ENCODE measurements at regions not wholly inside any gene's neighbourhood (a gene's known extent, or its start where the extent isn't known, plus 50 kb on each side); places are given as distances from the start of the nearest gene placed in this dataset.
A peak's percentile ranks its signal among the peaks of the same experiment; 100 is the strongest.

DNA sequence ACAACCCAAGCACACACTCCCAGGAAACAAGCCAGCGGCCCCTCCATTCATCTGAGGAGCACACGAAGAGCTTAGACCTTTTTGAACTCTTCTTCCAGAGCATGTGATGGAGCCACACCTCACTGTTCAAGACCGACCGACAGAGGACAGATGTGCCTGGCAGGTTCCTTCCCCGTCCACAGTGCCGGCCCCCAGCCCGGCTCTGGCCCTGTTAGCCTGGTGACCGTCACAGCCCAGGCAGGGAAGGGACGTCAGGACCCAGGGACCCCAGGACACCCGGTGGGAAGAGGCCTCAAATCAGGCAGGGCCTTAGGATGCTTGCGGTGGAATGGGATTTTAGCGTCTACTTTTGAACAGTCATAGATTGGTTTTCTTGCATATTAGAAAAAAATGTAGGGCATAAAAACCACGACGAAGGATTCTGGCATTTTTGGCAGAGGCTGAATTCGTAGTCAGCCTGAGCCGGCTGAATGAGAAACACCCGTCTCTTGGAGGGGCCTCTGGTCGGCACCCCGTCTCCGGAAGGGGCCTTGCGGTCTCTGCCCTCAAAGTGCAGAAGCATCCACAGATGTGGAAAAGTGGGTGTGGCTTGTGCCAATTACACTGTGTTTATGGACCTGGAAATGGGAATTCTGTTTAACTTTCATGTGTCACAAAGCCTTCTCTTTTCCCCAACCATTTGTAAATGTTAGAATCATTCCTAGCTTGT lies 79.3 kb downstream of the SIK1 start:
- DNase-seq = no peak

DNA sequence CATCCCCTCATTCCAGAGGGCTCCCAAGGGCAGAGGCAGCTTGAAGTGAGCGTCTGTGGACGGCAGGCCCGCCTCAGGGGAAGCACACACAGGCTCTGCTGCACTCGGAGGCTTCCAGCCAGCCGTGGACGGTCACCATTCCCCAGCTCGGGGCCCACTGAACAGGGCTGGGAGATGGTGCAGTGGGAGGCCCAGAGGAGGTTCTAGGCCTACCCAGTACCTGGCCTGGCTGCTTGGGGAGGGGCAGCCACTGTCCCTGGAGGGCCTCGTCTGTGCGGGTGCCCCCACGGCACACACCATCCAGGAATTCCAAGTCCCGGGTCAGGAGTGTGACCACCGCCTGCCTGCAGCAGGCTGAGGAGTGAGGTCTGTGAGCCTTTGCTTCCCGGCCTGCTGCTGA lies 80.4 kb downstream of the SIK1 start:
- DNase-seq = no peak

DNA sequence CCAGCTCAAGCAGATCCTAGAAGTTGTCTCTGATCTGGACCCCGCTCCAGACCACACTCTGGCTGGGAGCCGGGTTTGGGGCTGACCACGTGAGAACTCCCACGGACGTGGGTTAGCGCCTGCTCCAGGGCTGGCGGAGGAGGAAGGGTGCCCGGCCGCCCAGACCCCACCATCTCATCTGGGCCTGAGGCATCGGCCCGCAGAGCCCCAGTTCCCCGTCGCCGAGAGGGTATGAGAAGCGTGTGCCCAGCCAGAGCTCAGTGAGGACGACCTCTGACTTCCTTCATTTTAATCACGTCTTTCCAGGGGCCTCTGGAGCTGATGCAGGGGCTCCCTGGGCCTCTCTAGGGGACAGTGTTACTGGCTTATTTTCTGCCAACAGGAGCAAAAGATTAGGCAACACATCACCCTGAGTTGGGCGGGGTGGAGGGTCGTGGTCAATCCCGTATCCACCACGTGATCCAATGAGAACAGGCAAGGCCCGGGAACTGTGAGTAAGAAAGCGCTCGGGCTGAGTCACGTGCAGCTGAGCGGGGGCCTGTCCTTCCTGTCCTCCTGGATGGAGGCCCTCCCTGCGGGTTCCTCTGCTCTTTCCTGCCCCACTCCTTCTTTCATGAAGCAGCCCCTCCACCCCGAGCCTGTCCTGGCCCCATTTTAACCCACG lies 81.1 kb downstream of the SIK1 start:
- peak; percentile 9 for DNase-seq

DNA sequence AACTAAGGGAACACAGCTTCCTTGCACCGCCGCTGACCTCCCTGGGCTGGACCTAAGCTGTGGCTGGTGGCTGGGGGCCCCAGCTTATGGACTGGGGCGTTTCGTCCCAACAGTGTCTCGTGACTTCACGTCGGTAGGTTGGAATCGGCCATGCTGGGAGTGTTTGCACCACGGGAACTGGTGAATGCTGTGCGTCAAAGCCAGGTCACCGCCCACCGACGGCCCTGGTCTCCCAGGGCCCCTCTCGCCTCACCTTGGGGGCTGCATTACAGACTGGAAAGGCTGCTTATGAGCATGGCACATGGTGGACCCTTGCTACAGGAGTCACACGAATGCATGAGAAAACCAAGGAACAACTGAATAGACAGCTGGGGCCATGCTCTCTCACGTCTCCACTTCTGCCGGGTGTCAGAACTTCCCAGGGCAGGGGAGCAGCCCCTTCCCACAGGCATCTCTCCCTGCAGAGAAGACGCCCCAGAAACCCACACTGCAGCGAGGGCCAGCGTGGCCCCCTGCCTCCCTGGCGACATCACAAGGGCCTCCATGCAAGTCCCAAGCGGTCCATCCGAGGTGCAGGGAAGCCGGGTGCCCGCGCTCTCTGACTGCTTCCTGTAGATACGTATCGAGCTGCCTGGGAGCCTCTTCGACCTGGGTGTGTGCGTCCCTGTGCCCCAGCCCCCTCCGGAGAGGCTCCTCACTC lies 81.7 kb downstream of the SIK1 start:
- no peak for DNase-seq

DNA sequence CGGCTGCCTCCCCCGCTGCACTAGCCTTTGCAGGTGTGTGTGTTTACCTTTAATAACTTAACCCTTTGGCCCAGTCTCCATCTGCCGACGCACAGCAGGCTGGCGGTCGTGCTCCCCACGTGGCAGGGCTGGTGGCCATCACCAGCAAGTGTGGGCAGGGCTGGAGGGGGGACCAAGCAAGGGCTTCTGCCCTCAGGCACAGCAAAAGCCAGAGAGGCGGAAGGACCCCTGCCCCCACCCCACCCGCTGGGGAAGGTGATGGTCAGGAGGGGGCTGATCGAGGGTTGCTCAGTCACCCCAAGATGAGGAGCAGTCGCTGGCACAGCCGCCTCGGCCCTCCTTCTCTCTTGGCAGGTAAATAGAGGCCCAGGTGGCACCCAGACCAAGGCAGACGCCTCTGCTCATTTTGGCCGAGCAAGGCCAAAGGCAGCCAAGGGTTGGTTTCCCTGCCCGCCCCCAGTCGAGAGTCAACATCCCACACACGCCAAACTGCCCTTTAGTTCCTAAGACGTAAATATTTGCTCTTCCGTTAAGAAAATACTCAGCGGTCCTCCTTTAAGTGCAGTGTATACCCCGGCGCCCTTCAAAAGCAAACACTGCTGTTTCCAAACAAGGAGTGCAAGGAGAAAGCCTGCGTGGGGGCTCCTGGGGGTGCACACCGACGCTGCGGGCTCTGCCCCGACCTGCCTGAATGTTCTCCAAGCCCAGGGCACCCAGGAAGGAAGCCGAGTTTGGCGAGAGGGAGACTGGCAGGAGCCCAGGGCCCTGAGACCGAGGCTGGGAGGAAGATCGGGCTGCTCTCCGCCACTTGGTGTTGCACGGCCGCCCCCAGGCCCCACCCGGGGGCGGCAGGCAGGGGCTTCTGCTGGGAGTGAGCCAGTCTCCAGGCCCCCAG lies 82.7 kb downstream of the SIK1 start:
- DNase-seq = no peak

DNA sequence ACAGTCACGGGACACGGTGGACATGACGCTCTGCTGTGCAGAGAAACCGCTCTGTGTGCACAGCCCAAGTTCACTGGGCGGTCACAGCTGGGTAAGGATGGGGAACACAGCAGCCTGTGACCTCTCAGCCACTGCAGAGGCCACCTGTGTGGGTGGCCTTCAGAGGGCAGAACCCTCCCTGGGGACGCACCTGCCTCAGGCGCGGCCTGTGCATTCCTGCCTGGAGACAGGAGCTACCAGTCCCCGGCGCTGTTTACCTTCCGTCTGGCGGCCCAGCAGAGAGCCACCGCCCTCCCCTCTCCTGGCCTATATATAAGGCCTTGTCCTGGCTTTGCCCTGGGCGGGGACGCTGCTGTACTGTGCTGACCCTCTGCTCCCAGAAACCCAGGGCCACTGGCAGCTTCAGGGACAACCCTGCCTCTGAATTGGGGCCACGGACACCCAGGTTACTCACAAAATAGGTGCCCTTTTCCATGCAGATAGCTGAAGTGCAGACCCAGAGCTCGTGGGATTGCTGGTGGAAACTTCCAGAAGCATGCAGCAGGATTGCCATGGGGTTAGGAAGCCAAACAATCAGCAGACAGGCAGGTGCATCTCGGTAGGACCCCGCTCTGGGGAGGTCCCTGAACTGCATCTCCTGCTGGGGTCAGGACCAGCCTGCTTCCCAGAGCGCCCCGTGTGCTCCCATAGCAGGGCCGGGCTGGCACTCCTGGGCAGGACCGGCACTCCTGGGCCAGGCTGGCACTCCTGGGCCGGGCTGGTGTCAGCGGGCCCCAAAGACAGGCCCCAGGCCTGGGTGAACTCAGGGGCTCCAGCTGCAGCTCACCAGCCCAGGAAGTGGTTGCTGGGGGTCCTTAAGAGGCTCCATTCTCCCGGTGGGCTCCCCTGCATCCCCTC lies 83.6 kb downstream of the SIK1 start:
- no peak for DNase-seq

DNA sequence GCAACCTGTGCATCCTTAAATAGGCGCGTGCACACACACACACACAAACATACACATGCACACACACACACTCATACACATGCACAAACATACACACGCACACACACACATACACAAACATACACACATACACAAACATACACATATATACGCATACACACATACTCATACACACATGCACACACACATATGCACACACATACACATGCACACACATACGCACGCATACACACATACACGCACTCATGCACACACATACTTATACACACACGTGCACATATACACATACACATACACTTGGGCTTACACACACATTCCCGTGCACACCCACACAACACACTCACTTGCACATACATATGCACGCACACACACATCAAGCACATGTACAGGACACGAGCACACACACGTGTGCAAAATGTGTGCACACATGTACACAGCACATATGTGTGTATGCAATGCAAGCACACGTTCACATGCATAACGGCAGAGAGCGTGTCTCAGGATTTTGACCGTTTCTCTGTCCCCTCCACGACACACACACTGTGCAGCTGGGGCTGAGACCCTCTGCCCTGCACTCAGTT lies 84.5 kb downstream of the SIK1 start:
- DNase-seq = no peak

DNA sequence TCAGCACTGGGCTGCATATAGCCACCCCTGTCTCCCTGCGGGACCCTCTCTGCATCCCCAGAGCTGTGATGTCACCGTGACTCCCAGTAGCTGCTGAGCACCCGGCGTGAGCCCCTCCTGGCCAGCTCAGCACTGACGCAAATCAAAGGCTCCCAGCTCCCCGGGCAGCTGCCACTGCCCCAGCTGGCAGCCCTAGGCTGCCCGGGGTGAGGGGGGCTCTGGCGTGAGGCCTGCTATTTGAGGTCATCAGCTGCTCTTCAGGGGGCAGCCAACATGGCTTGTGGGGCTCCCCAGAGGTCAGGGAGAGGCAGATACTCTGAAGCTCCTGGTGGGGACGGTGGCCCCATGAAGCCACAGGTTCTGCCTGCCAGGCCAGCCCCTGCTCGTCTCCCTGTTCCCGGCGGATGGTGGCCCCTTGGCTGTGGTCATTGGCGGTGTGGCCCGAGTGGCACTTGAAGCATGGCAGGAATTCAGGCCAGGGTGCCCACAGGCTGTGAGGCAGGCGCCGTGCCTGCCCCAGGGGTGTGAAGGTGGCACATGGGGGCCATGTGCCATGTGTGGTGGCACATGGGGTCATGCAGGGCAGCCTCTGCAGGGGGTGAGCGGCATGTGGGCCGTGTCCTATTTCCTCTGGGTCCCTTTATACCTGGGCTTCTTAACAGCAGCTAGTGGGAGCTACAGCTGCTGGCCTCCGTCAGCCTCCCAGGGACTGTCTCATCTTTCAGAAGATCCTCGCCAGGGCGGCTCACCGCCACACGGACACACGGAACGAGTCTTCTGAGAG lies 85.4 kb downstream of the SIK1 start:
- DNase-seq = no peak

DNA sequence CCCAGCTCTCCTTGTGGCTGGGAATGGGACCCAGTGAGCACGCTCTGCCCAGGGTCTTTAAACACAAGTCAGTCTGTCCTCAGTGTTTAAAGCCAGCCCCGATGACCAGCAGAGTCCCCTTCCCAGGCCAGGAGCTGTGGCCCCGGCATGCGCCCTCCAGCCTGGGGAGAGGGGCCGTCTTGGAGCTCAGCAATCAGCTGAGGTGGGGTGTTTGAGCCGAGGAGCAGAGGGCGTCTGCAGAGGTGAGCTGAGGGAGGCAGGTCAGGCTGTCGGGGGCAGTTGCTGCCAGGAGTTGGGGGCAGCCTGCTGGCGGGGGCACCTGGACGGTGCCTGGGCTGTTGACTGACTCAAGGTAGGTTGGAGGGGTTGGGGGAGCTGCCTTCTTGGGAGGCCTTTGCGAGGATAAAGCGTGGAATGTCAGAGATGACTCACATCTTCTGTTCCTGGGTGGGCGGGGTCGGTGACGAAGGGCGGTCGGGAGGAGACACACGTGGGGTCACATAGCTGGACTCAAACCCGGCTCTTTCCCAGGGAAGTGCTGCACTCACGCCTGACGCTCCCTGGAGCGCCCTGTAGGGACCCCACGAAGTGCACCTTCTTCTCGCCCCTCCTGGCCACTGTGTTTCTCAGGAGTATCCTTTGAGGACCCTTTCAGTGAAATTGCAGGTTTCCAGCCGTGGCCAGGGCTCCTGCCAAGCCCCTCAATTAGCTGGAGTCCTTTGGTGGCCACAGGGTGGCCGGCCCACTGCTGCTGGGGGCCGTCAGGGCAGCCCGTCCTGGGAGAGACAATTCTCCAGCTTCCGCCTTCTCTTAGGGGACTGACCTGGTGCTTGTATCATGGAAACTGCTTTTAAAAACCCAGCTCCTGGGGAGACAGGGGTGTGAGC lies 86.2 kb downstream of the SIK1 start:
- DNase-seq = no peak

DNA sequence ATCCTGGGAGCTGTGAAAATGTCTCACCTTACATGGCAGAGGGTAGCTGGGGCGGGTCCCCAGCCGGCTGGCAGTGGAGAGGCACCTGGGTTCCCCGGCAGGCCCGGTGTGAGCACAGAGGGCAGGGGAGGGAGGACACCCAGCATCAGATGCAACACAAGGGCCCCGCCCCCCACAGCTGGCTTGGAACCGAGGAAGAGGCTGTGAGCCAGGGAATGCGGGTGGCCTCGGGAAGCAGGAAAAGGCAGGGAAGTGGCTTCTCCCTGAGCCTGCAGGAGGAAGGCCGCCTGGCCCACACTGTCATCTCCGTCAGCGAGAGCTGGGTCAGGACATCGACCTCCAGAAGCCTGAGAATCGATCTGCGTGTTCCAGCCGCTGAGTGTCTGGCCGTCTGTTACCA lies 87.3 kb downstream of the SIK1 start:
- DNase-seq = no peak

DNA sequence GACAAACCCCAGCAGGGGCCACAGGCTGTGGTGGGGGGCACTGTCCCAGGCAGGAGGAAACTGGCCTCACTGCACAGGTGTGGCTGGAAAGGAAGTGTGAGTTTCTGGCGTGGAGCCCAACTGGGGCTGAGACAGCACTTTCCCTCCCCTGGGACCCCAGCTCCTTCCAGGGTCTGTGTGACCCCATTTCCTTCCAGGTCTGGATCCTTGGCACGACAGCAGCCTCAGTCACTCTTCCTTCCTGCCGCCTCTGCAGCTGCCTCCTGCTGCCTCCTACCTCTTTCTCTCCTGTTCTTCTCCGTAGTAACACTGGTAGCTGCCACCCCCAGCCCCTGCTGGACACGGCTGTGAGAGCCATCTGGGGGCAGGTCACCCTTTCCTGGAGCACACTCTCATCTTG lies 88.0 kb downstream of the SIK1 start:
- no peak for DNase-seq

DNA sequence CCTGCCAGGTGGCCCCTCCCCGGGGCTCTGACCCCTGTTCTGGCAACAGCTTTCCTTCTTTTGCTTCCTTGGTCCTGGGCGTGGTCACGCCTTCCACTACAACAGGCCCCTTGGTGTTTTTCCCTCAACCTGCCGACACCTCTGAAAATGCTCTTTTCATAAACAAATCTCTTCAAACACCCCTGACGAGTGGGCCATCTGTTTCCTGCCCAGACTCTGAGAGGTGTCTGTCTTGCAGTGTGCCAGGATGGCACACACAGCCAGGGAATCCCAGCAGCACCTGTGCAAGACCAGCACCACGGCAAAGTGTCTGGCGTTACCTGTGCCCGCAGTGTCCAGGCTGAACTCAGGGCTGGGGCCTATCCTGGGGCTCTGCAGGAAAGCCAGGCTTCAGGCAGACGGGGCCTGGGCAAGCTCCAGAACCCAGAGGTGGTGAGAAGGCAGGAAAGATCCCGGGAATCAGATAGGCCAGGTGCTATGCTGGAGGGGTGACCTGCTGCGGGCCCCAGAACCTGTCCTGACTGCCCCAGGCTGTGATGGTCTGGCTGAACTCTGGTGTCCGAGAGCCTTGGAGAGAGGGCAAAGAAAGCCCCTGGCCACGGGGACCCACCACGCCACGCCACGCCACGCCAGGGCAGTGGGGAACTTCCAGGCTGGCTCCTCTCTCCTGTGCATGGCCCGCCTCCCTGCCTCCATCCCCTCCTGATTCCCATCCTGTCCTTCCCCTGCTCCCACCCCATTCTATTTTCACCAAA lies 88.9 kb downstream of the SIK1 start:
- no peak for DNase-seq

DNA sequence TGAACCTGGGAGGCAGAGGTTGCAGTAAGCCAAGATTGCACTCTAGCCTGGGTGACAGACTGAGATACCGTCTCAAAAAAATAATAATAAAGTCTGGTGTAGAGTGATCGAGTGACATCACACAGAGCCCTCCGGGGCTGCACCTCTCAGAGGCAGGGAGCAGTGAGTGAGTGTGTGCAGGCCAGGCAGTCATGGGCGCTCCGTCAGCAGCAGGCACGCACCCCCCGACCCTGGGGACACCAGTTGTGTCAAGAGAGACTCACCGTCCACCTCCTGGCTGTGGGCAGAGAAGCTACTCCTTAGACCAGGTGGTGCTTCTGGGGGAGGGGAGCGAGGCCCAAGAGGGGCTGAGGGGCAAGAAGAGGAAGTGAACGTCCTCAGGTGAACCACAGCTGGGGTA lies 91.8 kb downstream of the SIK1 start:
- no peak for DNase-seq

DNA sequence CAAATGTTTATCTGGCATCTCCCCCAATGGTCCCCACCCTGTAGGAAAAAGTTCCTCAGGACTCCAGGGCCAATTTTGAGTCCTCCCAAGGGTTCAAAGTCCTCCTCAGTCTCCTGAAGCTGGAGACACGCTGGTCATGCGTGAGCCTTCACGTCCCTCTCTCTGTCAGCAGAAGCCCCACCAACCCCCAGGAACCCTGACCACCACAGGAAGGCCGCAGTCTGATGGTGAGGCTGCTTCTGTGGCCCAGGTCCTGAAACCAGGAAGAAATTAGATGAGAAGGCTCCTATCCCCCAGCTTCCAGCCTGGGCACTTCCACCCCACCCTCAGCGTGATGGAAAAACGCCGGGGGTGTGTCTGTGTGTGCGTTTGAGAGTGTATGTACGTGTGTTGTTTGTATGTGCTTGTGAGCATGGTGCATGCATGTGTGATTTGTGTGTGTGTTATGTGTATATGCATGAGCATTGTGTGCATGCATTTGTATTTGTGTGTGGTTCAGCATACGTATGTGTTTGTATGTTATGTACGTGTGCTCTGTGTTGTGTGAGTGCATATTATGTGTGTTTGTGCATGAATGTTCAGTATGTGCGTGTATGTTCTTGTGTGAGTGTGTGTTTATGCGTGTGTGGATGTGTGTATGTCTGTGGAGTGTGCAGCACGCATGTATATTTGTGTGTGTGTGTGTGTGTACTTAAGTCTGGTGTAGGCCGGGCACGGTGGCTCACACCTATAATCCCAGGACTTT lies 92.5 kb downstream of the SIK1 start:
- DNase-seq = no peak

DNA sequence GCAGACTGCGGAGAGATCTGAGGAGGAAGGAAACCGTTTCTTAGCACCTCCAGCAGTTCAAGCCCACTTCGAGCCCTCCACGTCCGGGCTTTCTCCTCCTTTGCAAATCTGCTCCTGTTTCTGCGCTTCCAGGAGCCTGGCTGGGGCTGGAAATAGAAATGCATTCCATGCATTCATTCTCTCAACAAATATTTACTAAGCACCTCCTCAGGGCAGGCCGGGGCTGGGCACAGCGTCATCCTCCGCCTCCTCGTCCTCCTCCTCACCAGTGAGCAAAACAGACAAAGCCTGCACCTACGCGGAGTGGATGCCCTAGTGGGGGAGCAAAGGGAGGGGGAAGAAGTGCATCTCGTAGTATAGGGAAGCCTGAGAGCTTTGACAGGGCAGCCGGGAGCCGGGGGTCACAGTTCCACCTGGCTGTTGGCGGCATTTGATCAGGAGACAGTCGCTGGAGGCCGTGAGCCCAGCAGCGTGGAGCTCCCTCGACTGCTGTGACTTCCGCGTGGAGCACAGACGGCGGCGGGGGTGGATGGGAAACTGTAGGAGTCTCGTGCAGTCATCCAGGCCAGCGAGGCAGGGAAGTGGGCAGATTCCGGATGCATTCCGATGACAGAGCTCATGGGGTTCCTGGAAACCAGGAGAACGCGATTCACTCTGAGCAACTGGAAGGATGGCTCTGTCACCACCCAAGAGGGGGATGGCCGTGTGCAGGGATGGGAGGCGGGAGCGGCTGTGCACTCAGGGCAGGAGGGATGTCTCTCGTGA lies 93.5 kb downstream of the SIK1 start:
- no peak for DNase-seq

DNA sequence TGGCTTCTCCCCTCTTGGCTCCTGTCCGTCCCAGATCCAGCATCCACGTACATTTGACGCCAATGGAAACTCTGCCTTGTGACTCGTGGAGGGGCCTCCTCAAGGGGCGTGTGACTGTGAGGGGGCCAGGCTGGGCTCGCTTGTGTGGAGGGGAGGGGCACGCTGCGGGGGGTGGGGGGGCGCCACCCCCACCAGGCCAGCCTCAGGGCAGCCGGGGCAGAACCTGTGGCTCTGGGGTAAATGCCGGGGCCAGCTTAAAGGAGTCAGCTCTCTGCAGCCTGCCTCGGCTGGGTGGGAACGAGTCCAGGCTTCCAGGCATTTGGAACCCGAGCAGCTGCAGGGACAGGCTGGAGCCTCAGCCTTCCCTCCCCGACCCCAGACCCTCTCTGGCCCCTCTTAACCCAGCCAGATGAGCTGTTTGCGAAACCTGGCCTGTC lies 94.1 kb downstream of the SIK1 start:
- no peak for DNase-seq
